DMS114 treated with DMSO at 0.1 percent for 48 hours (cell line): ENCODE measurements at regions not wholly inside any gene's neighbourhood (a gene's known extent, or its start where the extent isn't known, plus 50 kb on each side); places are given as distances from the start of the nearest gene placed in this dataset.

Experiments
- DNase-seq: peaks from one replicate; lab custom pipeline; 2025; ENCODE audit not compliant: unreplicated experiment; lab: John Stamatoyannopoulos, UW

GRCh38 chr13:80133631-80134261, 207.2 kb downstream of the SPRY2 start:
- no peak for DNase-seq

GRCh38 chr13:80132741-80133601, 208.0 kb downstream of the SPRY2 start:
- DNase-seq: no peak

- DNase-seq: no peak
Measured at GRCh38 chr13:80131204-80131603, 209.7 kb downstream of the SPRY2 start.

GRCh38 chr13:80126389-80127068, 214.4 kb downstream of the SPRY2 start:
- DNase-seq: no peak

GRCh38 chr13:80123945-80124344, 217.0 kb downstream of the SPRY2 start:
- DNase-seq: no peak

GRCh38 chr13:80121038-80121437, 219.9 kb downstream of the SPRY2 start:
- DNase-seq: no peak

GRCh38 chr13:80118506-80118905, 222.4 kb downstream of the SPRY2 start:
- DNase-seq: no peak

GRCh38 chr13:80118099-80118498, 222.8 kb downstream of the SPRY2 start:
- DNase-seq: no peak

- DNase-seq: no peak
Measured at GRCh38 chr13:80117515-80117914, 223.4 kb downstream of the SPRY2 start.

- no peak for DNase-seq
Measured at GRCh38 chr13:80116107-80116506, 224.8 kb downstream of the SPRY2 start.

GRCh38 chr13:80115616-80116015, 225.3 kb downstream of the SPRY2 start:
- DNase-seq: no peak

GRCh38 chr13:80113714-80114454, 227.0 kb downstream of the SPRY2 start:
- DNase-seq: no peak

- DNase-seq: no peak
Measured at GRCh38 chr13:80109303-80109702, 231.6 kb downstream of the SPRY2 start.

GRCh38 chr13:80105350-80105749, 235.6 kb downstream of the SPRY2 start:
- DNase-seq: no peak

GRCh38 chr13:80101040-80101439, 239.9 kb downstream of the SPRY2 start:
- no peak for DNase-seq

GRCh38 chr13:80100636-80101035, 240.3 kb downstream of the SPRY2 start:
- no peak for DNase-seq

- no peak for DNase-seq
Measured at GRCh38 chr13:80097561-80097960, 243.4 kb downstream of the SPRY2 start.

GRCh38 chr13:80096383-80096782, 244.5 kb downstream of the SPRY2 start:
- no peak for DNase-seq

GRCh38 chr13:80094526-80094925, 246.4 kb downstream of the SPRY2 start:
- DNase-seq: no peak

- DNase-seq: no peak
Measured at GRCh38 chr13:80093888-80094287, 247.0 kb downstream of the SPRY2 start.

- no peak for DNase-seq
Measured at GRCh38 chr13:80086304-80086721, 254.6 kb downstream of the SPRY2 start.
